Choroid plexus epithelial cell (primary cell): ENCODE measurements at regions not wholly inside any gene's neighbourhood (a gene's known extent, or its start where the extent isn't known, plus 50 kb on each side); places are given as distances from the start of the nearest gene placed in this dataset.

Experiments
- DNase-seq: peaks from one replicate; pipeline ENCODE4 v3.0.0-alpha.2; 2010; ENCODE audit warnings: low read depth
- H3K4me3 ChIP-seq: 2 replicates; pipeline ENCODE4 v1.5.1; 2011; ENCODE audit warnings: low read depth, mild to moderate bottlenecking, control low read depth, low read length, moderate library complexity
- CTCF ChIP-seq: conservative IDR thresholded peaks from 2 replicates; pipeline ENCODE4 v1.5.1; 2011; ENCODE audit warnings: low read depth, mild to moderate bottlenecking, control low read depth, inconsistent platforms, low read length, moderate library complexity

GRCh38 chr13:22618002-22618401 is 562.8 kb upstream of the SGCG start:
- no peak for DNase-seq
- H3K4me3 ChIP-seq: no peak overlapping the region
- no peak for TF ChIP-seq CTCF

DNA sequence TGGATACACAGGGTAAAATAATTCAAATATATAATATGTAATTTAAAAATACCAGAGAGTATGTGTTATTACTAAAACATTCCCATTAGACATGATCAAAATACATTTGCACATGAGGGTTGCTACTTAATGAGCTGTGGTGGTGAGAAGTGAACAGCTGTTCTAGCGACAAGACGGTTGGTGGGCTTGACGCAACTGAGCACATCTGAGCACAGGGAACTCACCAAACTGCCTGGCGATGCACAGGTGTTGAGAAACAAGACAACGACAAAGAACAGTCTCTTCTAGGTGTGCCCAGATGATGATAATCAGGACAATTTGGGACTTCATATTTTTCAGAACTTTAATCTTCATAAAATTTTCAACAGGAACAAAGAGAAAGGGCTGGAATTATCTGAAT is 555.1 kb upstream of the SGCG start:
- no peak overlapping the region for H3K4me3 ChIP-seq
- no peak for TF ChIP-seq CTCF

DNA sequence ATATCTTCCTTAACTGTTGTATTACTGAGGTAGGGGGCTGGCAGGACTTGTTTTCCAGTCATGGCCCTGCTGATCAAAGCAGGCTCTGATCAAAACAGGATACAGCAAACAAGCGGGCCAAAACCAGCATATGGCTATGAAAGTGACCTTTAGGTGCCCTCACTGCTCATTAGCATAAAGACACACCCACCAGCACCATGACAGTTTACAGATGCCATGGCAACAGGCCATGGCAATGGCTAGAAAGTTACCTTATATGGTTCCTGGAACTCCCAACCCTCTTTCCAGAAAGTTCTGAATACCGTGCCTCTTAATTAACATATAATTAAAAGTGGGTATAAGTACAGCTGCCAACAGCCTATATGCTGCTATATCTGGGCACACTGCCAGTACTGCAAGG is 551.4 kb upstream of the SGCG start:
- TF ChIP-seq CTCF: no peak
- H3K4me3 ChIP-seq: no peak overlapping the region
- DNase-seq: no peak

More for the DNA sequence above, 555.1 kb upstream of the SGCG start:
- no peak for DNase-seq

DNA sequence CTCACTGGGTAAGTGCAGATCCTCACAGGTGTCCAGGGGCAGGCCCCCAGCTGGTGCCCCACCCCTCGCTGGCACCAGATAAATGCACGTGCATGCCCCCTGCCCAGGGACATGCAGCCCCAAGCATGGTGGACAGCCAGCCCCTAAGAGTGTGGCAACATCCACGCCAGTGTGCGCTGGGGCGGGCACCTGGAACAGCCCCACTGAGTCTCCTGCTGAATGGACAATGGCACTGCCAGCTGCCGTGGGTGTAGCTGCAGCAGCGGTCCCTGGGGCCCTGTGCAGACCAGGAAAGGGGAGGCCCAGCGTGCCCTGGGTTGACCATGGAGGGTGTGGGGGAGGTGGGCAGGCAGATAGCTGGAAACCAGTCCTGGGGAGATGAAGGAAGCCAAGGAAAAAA is 538.7 kb upstream of the SGCG start:
- no peak for DNase-seq
- TF ChIP-seq CTCF: no peak
- H3K4me3 ChIP-seq: no peak overlapping the region

GRCh38 chr13:22644941-22645340 is 535.8 kb upstream of the SGCG start:
- no peak for DNase-seq
- no peak overlapping the region for H3K4me3 ChIP-seq
- no peak for TF ChIP-seq CTCF

DNA sequence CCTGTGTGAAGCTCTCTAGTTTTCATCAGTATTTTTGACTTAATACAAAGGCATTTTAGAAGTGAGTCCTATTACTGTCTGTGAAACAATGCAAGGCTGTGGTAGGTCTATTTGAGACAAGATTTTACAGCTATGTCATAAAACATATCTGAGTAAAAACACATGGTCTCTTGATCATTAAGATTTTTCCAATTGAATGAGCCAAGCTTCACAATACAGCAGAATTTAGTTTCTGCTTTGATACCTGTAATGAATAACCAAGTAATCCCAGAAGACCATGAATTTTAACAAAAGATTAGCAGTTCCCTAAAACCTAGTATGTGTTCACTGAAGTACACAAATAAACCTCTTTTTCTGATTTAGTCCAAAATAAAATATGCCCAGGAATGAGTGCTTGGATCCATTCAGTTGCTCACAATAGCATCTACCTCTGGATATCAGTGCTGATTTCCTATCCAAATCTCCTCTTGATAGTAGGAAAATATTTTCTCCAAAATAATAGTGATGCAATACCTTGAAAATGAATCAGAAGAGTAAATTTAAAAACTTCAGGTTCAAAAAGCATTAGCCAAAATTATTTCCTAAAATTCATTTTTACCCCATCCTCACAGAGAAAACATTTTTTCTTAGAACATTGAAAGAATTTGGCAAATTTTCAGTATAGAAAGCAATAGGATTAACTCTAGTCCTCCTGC is 533.5 kb upstream of the SGCG start:
- no peak for TF ChIP-seq CTCF
- no peak overlapping the region for H3K4me3 ChIP-seq
- DNase-seq: no peak

GRCh38 chr13:22648320-22648801 is 532.4 kb upstream of the SGCG start:
- H3K4me3 ChIP-seq: no peak overlapping the region
- no peak for DNase-seq
- no peak for TF ChIP-seq CTCF
